HepG2 (cell line): ENCODE measurements at regions not wholly inside any gene's neighbourhood (a gene's known extent, or its start where the extent isn't known, plus 50 kb on each side); places are given as distances from the start of the nearest gene placed in this dataset.

Experiments used
- ATAC-seq: fragments of 200-7000 bp; cut with Tn5 transposase; 3 replicates; pipeline ENCODE4 v1.9.1; 2020; ENCODE audit warnings: mild to moderate bottlenecking, moderate library complexity
- BruUV-seq: library from RNA; stranded (reverse); fragments of 400-500 nt; replicated peaks from 2 replicates; lab custom pipeline; 2021; lab: Mats Ljungman, UMichigan
- CTCF ChIA-PET: fragments of 300-600 bp; formaldehyde crosslinking; extraction: SDS; loops from one replicate; lab custom pipeline; 2021; ENCODE audit warnings: low total read pairs, inconsistent platforms, low intra/inter-chr PET ratio; lab: Yijun Ruan, JAX
- POLR2A ChIA-PET: fragments of 350-600 bp; sonication (Branson Sonifier 250); formaldehyde crosslinking; loops from one replicate; lab custom pipeline; 2020; ENCODE audit warnings: antibody characterized with exemption, inconsistent platforms; lab: Yijun Ruan, JAX
- DNase-seq: peaks from one replicate; pipeline ENCODE4 v3.0.0-alpha.2; 2015; ENCODE audit warnings: low spot score
- FAIRE-seq: peaks from 3 replicates; lab custom pipeline; 2011; peaks lifted over from hg19 to GRCh38; lab: Jason Lieb, UNC
- H2AFZ ChIP-seq: one replicate; pipeline ENCODE4 v1.6.1; 2011; ENCODE audit warnings: low read length, inconsistent platforms
- H3K27ac ChIP-seq: fragments of 300-600 bp; 3 replicates; pipeline ENCODE4 v1.8.0; 2011; ENCODE audit warnings: mixed run types, mild to moderate bottlenecking, mixed read lengths, low read length, inconsistent platforms; ENCODE audit not compliant: insufficient read depth; ENCODE audit errors: extremely low read length
- H3K27me3 ChIP-seq, 2 experiments: fragments of 200-600 bp in 1 of 2; 2 replicates in 1 of 2; 3 replicates in 1 of 2; pipeline versions ENCODE4 v1.6.0 to v1.8.0; 2011; ENCODE audit warnings: low read length in 2 of 2, mild to moderate bottlenecking in 2 of 2, moderate library complexity in 2 of 2, inconsistent platforms in 1 of 2; ENCODE audit not compliant: insufficient read depth in 2 of 2, control insufficient read depth in 1 of 2
- H3K36me3 ChIP-seq, 2 experiments: fragments of 200-600 bp in 1 of 2; replicated peaks in 1 of 2; 2 replicates in 1 of 2; 3 replicates in 1 of 2; pipeline versions ENCODE4 v1.5.1 to v1.8.0; 2011; ENCODE audit warnings: low read length in 2 of 2, inconsistent platforms in 1 of 2; ENCODE audit not compliant: insufficient read depth in 2 of 2, control insufficient read depth in 1 of 2
- H3K4me1 ChIP-seq: 2 replicates; pipeline ENCODE4 v1.5.1; 2012; ENCODE audit warnings: low read length, inconsistent platforms; ENCODE audit not compliant: insufficient read depth
- H3K4me2 ChIP-seq: 2 replicates; pipeline ENCODE4 v1.6.0; 2011; ENCODE audit warnings: low read depth, low read length, inconsistent platforms
- H3K4me3 ChIP-seq, 3 experiments: fragments of 200-600 bp in 1 of 3; sonication (generic), shearing (Covaris generic) in 1 of 3; replicated peaks in 1 of 3; 2 replicates each; pipeline ENCODE4 v1.5.1; 2011 to 2016; ENCODE audit warnings: low read length in 3 of 3, inconsistent platforms in 2 of 3, low read depth in 2 of 3, mild to moderate bottlenecking in 2 of 3, control low read depth in 1 of 3, mixed read lengths in 1 of 3; ENCODE audit not compliant: insufficient read depth in 1 of 3
- H3K79me2 ChIP-seq: one replicate; pipeline ENCODE4 v1.6.1; 2011; ENCODE audit warnings: low read length, inconsistent platforms; ENCODE audit not compliant: insufficient read depth
- H3K9ac ChIP-seq: 2 replicates; pipeline ENCODE4 v1.6.0; 2011; ENCODE audit warnings: mild to moderate bottlenecking, low read depth, low read length, inconsistent platforms; ENCODE audit not compliant: insufficient read depth
- H3K9me3 ChIP-seq: 2 replicates; pipeline ENCODE4 v1.5.1; 2012; ENCODE audit warnings: mild to moderate bottlenecking, low read length
- H4K20me1 ChIP-seq: 2 replicates; pipeline ENCODE4 v1.6.0; 2011; ENCODE audit warnings: inconsistent platforms, mild to moderate bottlenecking, low read length, moderate library complexity; ENCODE audit not compliant: insufficient read depth
- KAT7 ChIP-seq: IDR thresholded peaks from 2 replicates; pipeline ENCODE4 v1.6.1; 2018; ENCODE audit warnings: borderline replicate concordance, missing compliant biosample characterization
- MAFF ChIP-seq: IDR thresholded peaks from 2 replicates; pipeline ENCODE4 v1.6.1; 2011; ENCODE audit warnings: low read depth, low read length, improper control_type of control experiment
- PCBP1 ChIP-seq: fragments of 200-400 bp; formaldehyde crosslinking; IDR thresholded peaks from 2 replicates; pipeline ENCODE4 v1.6.1; 2017; ENCODE audit warnings: mild to moderate bottlenecking, low read depth, low read length, borderline replicate concordance
- RORA ChIP-seq: sonication (generic); formaldehyde crosslinking; IDR thresholded peaks from 2 replicates; pipeline ENCODE4 v1.5.0; 2020; ENCODE audit warnings: mild to moderate bottlenecking, missing genetic modification reagents, moderate library complexity
- SMARCE1 ChIP-seq: fragments of 450-650 bp; IDR thresholded peaks from 2 replicates; pipeline ENCODE4 v1.6.1; 2017; ENCODE audit warnings: borderline replicate concordance
- ZNF317 ChIP-seq: sonication (generic); formaldehyde crosslinking; IDR thresholded peaks from 2 replicates; pipeline ENCODE4 v1.5.0; 2020; ENCODE audit warnings: mild to moderate bottlenecking, missing genetic modification reagents
- ZNF570 ChIP-seq: sonication (generic); formaldehyde crosslinking; IDR thresholded peaks from 2 replicates; pipeline ENCODE4 v1.4.0; 2020; ENCODE audit warnings: mild to moderate bottlenecking, missing genetic modification reagents, borderline replicate concordance
- WGBS: methylation state at CpG from one replicate; pipeline ENCODE4 v1.1.6; 2017; ENCODE audit warnings: low lambda C conversion rate; 5-methylcytosine and 5-hydroxymethylcytosine counted together
- in situ Hi-C: cut with HindIII; loops from 2 replicates; pipeline ENCODE4 v1.10.0; 2017; ENCODE audit warnings: low pct_unique_long_range_greater_than_20kb; ENCODE audit not compliant: extremely low pct_ligation_motif_present
- intact Hi-C: fragments of 100-400 bp; cut with micrococcal nuclease; formaldehyde crosslinking; loops from one replicate; pipeline ENCODE4 v1.10.0; 2022; ENCODE audit not compliant: unreplicated experiment
- TF ChIP-seq, protein P1 (sequence below): sonication (generic); formaldehyde crosslinking; IDR thresholded peaks from 2 replicates; pipeline ENCODE4 v1.4.0; 2020; ENCODE audit warnings: low read depth, missing genetic modification reagents
- TF ChIP-seq, protein P2 (sequence below): sonication (generic); formaldehyde crosslinking; IDR thresholded peaks from 2 replicates; pipeline ENCODE4 v1.4.0; 2020; ENCODE audit warnings: mild to moderate bottlenecking, missing genetic modification reagents

DNA sequence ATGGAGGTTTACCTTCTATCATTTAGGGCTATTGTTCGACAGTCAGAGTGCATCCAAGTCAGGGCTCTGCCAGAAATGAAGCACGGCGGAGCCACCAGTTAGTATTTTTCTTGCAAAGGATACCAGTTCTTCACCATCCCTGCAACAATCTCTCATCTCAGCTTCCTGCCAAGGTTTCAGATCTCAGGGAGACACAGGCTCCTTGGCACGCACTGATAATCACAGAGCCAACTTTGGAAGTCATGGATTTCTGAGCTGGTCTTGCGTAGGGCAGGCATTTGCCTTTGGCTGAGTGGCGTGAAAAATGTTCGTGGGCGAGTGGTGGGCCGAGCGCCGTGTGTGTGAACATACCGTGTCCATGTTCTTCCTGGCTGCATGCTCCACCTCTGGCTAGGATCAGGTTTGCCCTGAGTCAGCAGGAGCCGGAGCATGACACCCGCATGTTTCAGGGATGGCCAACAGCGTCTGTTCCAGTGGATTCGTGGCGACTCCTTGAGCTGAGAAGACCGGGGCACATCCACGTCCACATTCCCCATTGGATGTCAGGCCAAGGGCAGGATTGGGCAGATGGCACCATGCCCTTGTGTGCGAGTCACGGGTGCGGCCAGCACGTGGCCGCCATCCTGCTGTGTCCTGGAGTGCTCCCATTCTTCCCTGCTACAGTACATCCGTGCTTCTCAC is 118.5 kb upstream of the C1orf174 start:
- no TSS peak for BruUV-seq
- Histone ChIP-seq H3K4me1 (no peaks in the 10 kb centered on the region), H3K9ac (no peak overlapping the region), H3K4me3 (no peak overlapping the region), H3K27me3 (peaks cover 3 to 35% of the 10 kb centered on the region in 2 experiments; a peak in 4 of 5 replicates), H4K20me1 (no peaks in the 10 kb centered on the region), H3K9me3 (no peaks in the 10 kb centered on the region), H3K4me2 (no peak overlapping the region), H3K36me3 (no peaks in the 10 kb centered on the region), H3K27ac (no peak overlapping the region), H2AFZ (no peak overlapping the region), H3K79me2 (no peaks in the 10 kb centered on the region)
- POLR2A ChIA-PET = no interaction called here
- DNase-seq = no peak
- intact Hi-C loops (no loop called here), in situ Hi-C loops (no loop called here)
- CTCF ChIA-PET = no interaction called here
- no peak for FAIRE-seq
- ATAC-seq = no peak
- 48% methylated on average over 13 of the region's 25 CpGs for WGBS
- TF ChIP-seq SMARCE1 = no peak
- no peak for TF ChIP-seq ZNF317 (CRISPR knock-in tag)
- TF ChIP-seq ZNF570 (CRISPR knock-in tag) = no peak
- TF ChIP-seq, protein P1, sequence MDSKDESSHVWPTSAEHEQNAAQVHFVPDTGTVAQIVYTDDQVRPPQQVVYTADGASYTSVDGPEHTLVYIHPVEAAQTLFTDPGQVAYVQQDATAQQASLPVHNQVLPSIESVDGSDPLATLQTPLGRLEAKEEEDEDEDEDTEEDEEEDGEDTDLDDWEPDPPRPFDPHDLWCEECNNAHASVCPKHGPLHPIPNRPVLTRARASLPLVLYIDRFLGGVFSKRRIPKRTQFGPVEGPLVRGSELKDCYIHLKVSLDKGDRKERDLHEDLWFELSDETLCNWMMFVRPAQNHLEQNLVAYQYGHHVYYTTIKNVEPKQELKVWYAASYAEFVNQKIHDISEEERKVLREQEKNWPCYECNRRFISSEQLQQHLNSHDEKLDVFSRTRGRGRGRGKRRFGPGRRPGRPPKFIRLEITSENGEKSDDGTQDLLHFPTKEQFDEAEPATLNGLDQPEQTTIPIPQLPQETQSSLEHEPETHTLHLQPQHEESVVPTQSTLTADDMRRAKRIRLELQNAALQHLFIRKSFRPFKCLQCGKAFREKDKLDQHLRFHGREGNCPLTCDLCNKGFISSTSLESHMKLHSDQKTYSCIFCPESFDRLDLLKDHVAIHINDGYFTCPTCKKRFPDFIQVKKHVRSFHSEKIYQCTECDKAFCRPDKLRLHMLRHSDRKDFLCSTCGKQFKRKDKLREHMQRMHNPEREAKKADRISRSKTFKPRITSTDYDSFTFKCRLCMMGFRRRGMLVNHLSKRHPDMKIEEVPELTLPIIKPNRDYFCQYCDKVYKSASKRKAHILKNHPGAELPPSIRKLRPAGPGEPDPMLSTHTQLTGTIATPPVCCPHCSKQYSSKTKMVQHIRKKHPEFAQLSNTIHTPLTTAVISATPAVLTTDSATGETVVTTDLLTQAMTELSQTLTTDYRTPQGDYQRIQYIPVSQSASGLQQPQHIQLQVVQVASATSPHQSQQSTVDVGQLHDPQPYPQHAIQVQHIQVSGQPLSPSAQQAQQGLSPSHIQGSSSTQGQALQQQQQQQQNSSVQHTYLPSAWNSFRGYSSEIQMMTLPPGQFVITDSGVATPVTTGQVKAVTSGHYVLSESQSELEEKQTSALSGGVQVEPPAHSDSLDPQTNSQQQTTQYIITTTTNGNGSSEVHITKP = no peak

- no TSS peak for BruUV-seq
- Histone ChIP-seq H3K9ac (no peak overlapping the region), H3K79me2 (no peaks in the 10 kb centered on the region), H2AFZ (no peak overlapping the region), H4K20me1 (no peaks in the 10 kb centered on the region), H3K4me1 (no peaks in the 10 kb centered on the region), H3K4me3 (no peak overlapping the region), H3K36me3 (no peaks in the 10 kb centered on the region), H3K27ac (no peak overlapping the region), H3K9me3 (no peaks in the 10 kb centered on the region), H3K4me2 (no peak overlapping the region), H3K27me3 (peaks cover 3 to 35% of the 10 kb centered on the region in 2 experiments; a peak in 4 of 5 replicates)
- ATAC-seq = no peak
- DNase-seq = no peak
- 25% methylated on average over 13 of the region's 13 CpGs for WGBS
- FAIRE-seq = no peak
- intact Hi-C loops (no loop called here), in situ Hi-C loops (no loop called here)
- POLR2A ChIA-PET = no interaction called here
- CTCF ChIA-PET = no interaction called here
- TF ChIP-seq RORA (CRISPR knock-in tag) (no peak), MAFF (no peak), KAT7 (CRISPR knock-in tag) (no peak), PCBP1 (no peak)
- TF ChIP-seq, protein P2, sequence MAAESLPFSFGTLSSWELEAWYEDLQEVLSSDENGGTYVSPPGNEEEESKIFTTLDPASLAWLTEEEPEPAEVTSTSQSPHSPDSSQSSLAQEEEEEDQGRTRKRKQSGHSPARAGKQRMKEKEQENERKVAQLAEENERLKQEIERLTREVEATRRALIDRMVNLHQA (CRISPR knock-in tag) = no peak
These were observed 119.1 kb upstream of the C1orf174 start for GRCh38 chr1:4019147-4019521.
